Endothelial cell of umbilical vein (primary cell): ENCODE measurements at regions not wholly inside any gene's neighbourhood (a gene's known extent, or its start where the extent isn't known, plus 50 kb on each side); places are given as distances from the start of the nearest gene placed in this dataset.

Experiments used
- BruUV-seq: library from RNA; stranded (reverse); fragments of 400-500 nt; replicated peaks from 2 replicates; lab custom pipeline; 2021; lab: Mats Ljungman, UMichigan
- CTCF ChIA-PET: fragments of 300-600, 350-600 bp; sonication (Branson Sonifier 250); formaldehyde crosslinking; loops from one replicate; lab custom pipeline; 2021; ENCODE audit warnings: antibody characterized with exemption, inconsistent platforms; lab: Charles Lee
- POLR2A ChIA-PET: fragments of 300-600, 350-600 bp; sonication (Branson Sonifier 250); formaldehyde crosslinking; loops from one replicate; lab custom pipeline; 2021; ENCODE audit warnings: antibody characterized with exemption, inconsistent platforms; lab: Charles Lee
- DNase-seq: peaks from one replicate; pipeline ENCODE4 v3.0.0-alpha.2; 2011; ENCODE audit warnings: low read depth, low spot score
- FAIRE-seq: peaks from 2 replicates; lab custom pipeline; 2011; peaks lifted over from hg19 to GRCh38; lab: Jason Lieb, UNC
- H2AFZ ChIP-seq: 2 replicates; pipeline ENCODE4 v1.6.0; 2012; ENCODE audit warnings: low read depth, low read length, control low read depth, inconsistent platforms
- H3K27ac ChIP-seq: 2 replicates; pipeline ENCODE4 v1.5.1; 2011; ENCODE audit warnings: low read depth, mild to moderate bottlenecking, control low read depth, low read length, moderate library complexity; ENCODE audit not compliant: insufficient read depth
- H3K27me3 ChIP-seq, 2 experiments: 2 replicates each; pipeline versions ENCODE4 v1.6.0 to v1.6.1; 2011; ENCODE audit warnings: low read length in 2 of 2, mixed read lengths in 1 of 2; ENCODE audit not compliant: control insufficient read depth in 2 of 2, insufficient read depth in 2 of 2
- H3K36me3 ChIP-seq, 2 experiments: 2 replicates in 1 of 2; 3 replicates in 1 of 2; pipeline ENCODE4 v1.5.1; 2011; ENCODE audit warnings: low read length in 2 of 2, mild to moderate bottlenecking in 1 of 2, moderate library complexity in 1 of 2; ENCODE audit not compliant: control insufficient read depth in 2 of 2, insufficient read depth in 2 of 2; ENCODE audit errors: extremely low read depth in 1 of 2
- H3K4me1 ChIP-seq: 3 replicates; pipeline ENCODE4 v1.5.1; 2011; ENCODE audit warnings: mild to moderate bottlenecking, low read length; ENCODE audit not compliant: control insufficient read depth, insufficient read depth; ENCODE audit errors: extremely low read depth
- H3K4me2 ChIP-seq: 2 replicates; pipeline ENCODE4 v1.6.1; 2011; ENCODE audit warnings: low read length, control low read depth, mixed read lengths; ENCODE audit not compliant: insufficient read depth
- H3K4me3 ChIP-seq, 3 experiments: fragments of 200-600 bp in 1 of 3; sonication (generic), shearing (Covaris generic) in 1 of 3; replicated peaks in 1 of 3; 2 replicates each; pipeline ENCODE4 v1.5.1; 2011 to 2016; ENCODE audit warnings: control low read depth in 3 of 3, low read length in 3 of 3, mild to moderate bottlenecking in 2 of 3, inconsistent platforms in 1 of 3, low read depth in 1 of 3, moderate library complexity in 1 of 3; ENCODE audit not compliant: insufficient read depth in 1 of 3
- H3K79me2 ChIP-seq: 2 replicates; pipeline ENCODE4 v1.6.0; 2012; ENCODE audit warnings: low read length, inconsistent platforms; ENCODE audit not compliant: control insufficient read depth, insufficient read depth
- H3K9ac ChIP-seq: replicated peaks from 2 replicates; pipeline ENCODE3; 2011; ENCODE audit warnings: low read length, control low read depth; ENCODE audit not compliant: insufficient read depth; ENCODE audit errors: extremely low read depth
- H3K9me1 ChIP-seq: replicated peaks from 3 replicates; pipeline ENCODE4 v1.6.0; 2011; ENCODE audit warnings: mild to moderate bottlenecking, low read length; ENCODE audit not compliant: control insufficient read depth, insufficient read depth; ENCODE audit errors: extremely low read depth
- H3K9me3 ChIP-seq: replicated peaks from 2 replicates; pipeline ENCODE4 v1.5.1; 2012; ENCODE audit warnings: low read length, inconsistent platforms; ENCODE audit not compliant: control insufficient read depth, insufficient read depth
- H4K20me1 ChIP-seq: replicated peaks from 2 replicates; pipeline ENCODE3; 2011; ENCODE audit warnings: mild to moderate bottlenecking, low read length; ENCODE audit not compliant: control insufficient read depth, insufficient read depth; ENCODE audit errors: extremely low read depth
- CTCF ChIP-seq, 2 donors: IDR thresholded peaks; 1 replicate in 1 of 2; 2 replicates in 1 of 2; pipeline ENCODE4 v1.5.1; 2011; ENCODE audit warnings: low read length in 2 of 2, mild to moderate bottlenecking in 2 of 2, moderate library complexity in 2 of 2, control low read depth in 1 of 2, inconsistent platforms in 1 of 2, low read depth in 1 of 2; ENCODE audit not compliant: insufficient read depth in 1 of 2; ENCODE audit errors: extremely low read depth in 1 of 2
- EZH2 ChIP-seq: IDR thresholded peaks from 2 replicates; pipeline ENCODE4 v1.6.1; 2012; ENCODE audit warnings: borderline replicate concordance, low read depth, mild to moderate bottlenecking, moderate library complexity, low read length, inconsistent platforms; ENCODE audit not compliant: severe bottlenecking
- FOS ChIP-seq: IDR thresholded peaks from 2 replicates; pipeline ENCODE4 v1.6.1; 2011; ENCODE audit warnings: mild to moderate bottlenecking, low read length, moderate library complexity, borderline replicate concordance; ENCODE audit not compliant: insufficient read depth
- GATA2 ChIP-seq: IDR thresholded peaks from 2 replicates; pipeline ENCODE4 v1.7.0; 2011; ENCODE audit warnings: low read depth, mild to moderate bottlenecking, moderate library complexity, mixed read lengths, low read length; ENCODE audit not compliant: insufficient read length, insufficient read depth
- JUN ChIP-seq: IDR thresholded peaks from 2 replicates; pipeline ENCODE4 v1.6.1; 2011; ENCODE audit warnings: borderline replicate concordance, low read depth; ENCODE audit not compliant: insufficient read length, insufficient read depth
- MAX ChIP-seq: IDR thresholded peaks from 2 replicates; pipeline ENCODE4 v1.6.1; 2011; ENCODE audit not compliant: insufficient read depth, insufficient read length
- MYC ChIP-seq: IDR thresholded peaks from one replicate; pipeline ENCODE4 v1.6.1; 2011; ENCODE audit warnings: mild to moderate bottlenecking, low read depth, low read length
- POLR2A ChIP-seq: IDR thresholded peaks from 2 replicates; pipeline ENCODE4 v1.6.1; 2012; ENCODE audit warnings: low read depth, mild to moderate bottlenecking, control low read depth, low read length
- POLR2AphosphoS5 ChIP-seq: IDR thresholded peaks from 2 replicates; pipeline ENCODE4 v1.6.1; 2012; ENCODE audit warnings: low read depth, mild to moderate bottlenecking, control low read depth, low read length, moderate library complexity; ENCODE audit not compliant: insufficient read depth
- dilution Hi-C: fragments of 300-500 bp; cut with MboI; formaldehyde crosslinking; loops from one replicate; pipeline ENCODE4 v1.15.0; 2019; ENCODE audit warnings: low sequenced_read_pairs; ENCODE audit not compliant: extremely low pct_ligation_motif_present
- intact Hi-C: fragments of 100-400 bp; cut with micrococcal nuclease; formaldehyde crosslinking; loops from one replicate; pipeline ENCODE4 v1.10.0; 2022

DNA sequence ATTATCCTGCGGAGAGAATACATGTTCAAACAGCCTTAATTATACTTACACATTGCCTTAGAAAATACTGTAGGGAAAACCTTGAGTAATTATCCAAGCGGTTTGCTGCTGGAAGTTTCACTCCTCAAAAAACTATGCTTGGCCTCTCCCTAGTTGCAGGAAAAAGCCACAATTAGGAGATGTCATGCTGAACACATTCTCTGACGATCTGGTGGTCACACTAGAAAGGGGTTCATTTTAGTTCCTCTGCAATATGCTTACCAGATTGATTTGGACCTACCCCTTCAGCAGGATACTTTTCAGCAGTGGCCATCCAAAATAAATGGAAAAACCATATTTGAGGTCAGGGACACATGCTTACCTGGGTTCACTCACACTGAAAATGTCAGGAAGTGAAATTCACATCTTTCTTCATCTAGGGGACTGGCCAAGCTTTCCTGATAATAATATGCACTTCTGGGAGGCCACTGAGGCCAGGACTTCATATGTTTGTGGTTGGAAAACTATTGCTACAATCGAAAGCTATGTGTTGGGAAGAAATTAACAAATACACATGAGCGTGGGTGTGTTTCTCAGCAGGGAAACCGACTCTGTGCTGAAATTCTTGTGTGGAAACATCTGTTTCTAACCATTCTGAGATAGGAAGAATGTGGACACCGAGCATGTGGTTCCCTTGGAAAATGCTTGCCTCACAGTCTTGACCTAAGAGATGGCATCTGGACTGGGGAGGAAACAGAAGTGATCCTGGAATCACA, 68.8 kb downstream of the ATXN3L start:
- ChIA-PET POLR2A (interaction anchor here (0.7 to 0.9 kb wide), 2 partner anchors 26 to 90 kb away, joined by 3 to 7 read pairs; no protein-coding TSS in a partner anchor), CTCF (no interaction called here)
- H3K27me3 ChIP-seq, result no peaks in the 10 kb centered on the region
- H3K9me1 ChIP-seq, result no peaks in the 10 kb centered on the region
- no peaks in the 10 kb centered on the region for H3K79me2 ChIP-seq
- H2AFZ ChIP-seq, result peak overlapping the region; percentile 57
- peak overlapping the region; percentile 11 for H3K4me2 ChIP-seq
- intact Hi-C loops, result loop anchor here (1.0 kb wide), 2 partner anchors 90 to 272 kb away; no protein-coding TSS in a partner anchor
- FAIRE-seq, result peak; percentile 95
- no peaks in the 10 kb centered on the region for H3K36me3 ChIP-seq
- no peaks in the 10 kb centered on the region for H3K9me3 ChIP-seq
- peak; percentile 89 for DNase-seq
- TF ChIP-seq CTCF (IDR thresholded peaks at IDR 0.05; ENCODE audit: extremely low read depth in 1 of 2, insufficient read depth in 1 of 2, low read depth in 1 of 2, low read length in 2 of 2) (no peak), JUN (no peak), POLR2A (no peak), MAX (no peak), POLR2AphosphoS5 (no peak), EZH2 (no peak), MYC (no peak), FOS (no peak), GATA2 (no peak)
- no peaks in the 10 kb centered on the region for H4K20me1 ChIP-seq
- H3K9ac ChIP-seq, result no peak overlapping the region
- BruUV-seq, result TSS peak; percentile 50
- peak overlapping the region; percentile 69 for H3K27ac ChIP-seq
- peaks cover 9% of the 10 kb centered on the region for H3K4me1 ChIP-seq
- dilution Hi-C loops, result no loop called here
- no peak overlapping the region for H3K4me3 ChIP-seq
